ENCODE measurements at regions not wholly inside any gene's neighbourhood (a gene's known extent, or its start where the extent isn't known, plus 50 kb on each side); places are given as distances from the start of the nearest gene placed in this dataset.

DNA sequence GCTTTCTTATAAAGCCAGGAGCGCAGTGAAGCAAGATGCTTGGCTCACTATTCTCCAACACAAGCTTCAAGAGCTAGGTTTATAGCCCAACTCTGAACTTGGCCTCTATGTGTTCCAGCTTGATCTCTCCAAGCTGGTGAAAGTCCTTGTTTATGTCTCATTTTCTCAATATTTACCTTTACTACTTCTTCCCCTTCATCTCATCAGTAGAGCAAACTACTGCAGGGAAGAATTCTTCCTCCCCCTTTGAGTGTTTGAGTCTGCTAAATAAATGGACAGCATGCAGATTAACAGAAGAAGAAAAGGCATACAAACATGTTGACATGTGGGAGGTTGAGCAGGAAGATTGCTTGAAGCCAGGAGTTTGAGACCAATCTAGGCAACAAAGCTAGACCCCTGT lies 460.7 kb downstream of the ZNF608 start (continued):
- TF ChIP-seq, protein P1, sequence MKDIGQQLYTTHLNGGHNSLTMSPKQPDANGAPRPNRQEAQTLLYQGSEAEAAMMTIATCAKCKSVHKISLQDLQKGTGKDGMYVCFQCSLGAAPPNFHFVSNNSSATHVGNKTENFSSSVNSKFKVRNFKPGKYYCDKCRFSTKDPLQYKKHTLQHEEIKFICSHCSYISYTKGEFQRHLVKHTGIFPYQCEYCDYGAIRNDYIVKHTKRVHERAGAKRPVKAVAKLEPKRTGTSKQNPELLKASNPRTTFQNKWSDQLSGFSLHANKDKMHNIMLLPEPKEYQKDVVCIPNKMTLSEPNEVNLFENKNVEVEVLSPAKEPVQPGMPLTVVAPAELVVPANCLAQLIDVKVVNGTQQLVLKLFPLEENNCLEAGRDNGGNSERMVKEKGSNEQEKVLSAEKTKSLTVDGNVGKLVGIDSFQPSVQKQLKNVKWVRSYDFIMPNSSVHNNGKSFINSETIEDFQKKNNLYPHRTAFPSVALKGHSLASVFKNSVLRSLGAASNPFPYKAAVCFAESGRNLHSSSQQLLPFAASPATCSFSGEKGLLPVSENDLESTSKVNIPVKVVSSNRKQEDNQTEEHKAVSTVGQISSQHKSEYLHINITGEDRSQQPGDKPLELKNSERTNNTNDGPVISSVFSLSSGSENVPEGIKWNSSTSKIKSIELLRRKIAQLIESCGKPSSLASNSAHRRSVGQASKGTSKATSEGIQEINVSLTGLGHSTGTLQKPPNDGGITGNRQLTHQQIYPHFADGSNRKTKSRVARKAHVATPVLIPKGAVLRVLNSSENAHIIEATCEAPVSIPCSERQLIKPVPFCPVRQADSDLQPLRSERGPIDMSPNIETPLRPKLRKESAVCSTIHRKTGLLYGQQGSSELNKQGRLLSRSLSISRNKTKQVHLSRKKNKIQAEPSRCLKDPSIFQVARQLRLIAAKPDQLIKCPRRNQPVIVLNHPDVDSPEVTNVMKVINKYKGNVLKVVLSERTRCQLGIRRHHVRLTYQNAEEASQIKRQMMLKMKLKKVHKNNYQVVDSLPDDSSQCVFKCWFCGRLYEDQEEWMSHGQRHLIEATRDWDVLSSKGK (CRISPR knock-in tag; IDR thresholded peaks at IDR 0.05): no peak
- TF ChIP-seq, protein P2, sequence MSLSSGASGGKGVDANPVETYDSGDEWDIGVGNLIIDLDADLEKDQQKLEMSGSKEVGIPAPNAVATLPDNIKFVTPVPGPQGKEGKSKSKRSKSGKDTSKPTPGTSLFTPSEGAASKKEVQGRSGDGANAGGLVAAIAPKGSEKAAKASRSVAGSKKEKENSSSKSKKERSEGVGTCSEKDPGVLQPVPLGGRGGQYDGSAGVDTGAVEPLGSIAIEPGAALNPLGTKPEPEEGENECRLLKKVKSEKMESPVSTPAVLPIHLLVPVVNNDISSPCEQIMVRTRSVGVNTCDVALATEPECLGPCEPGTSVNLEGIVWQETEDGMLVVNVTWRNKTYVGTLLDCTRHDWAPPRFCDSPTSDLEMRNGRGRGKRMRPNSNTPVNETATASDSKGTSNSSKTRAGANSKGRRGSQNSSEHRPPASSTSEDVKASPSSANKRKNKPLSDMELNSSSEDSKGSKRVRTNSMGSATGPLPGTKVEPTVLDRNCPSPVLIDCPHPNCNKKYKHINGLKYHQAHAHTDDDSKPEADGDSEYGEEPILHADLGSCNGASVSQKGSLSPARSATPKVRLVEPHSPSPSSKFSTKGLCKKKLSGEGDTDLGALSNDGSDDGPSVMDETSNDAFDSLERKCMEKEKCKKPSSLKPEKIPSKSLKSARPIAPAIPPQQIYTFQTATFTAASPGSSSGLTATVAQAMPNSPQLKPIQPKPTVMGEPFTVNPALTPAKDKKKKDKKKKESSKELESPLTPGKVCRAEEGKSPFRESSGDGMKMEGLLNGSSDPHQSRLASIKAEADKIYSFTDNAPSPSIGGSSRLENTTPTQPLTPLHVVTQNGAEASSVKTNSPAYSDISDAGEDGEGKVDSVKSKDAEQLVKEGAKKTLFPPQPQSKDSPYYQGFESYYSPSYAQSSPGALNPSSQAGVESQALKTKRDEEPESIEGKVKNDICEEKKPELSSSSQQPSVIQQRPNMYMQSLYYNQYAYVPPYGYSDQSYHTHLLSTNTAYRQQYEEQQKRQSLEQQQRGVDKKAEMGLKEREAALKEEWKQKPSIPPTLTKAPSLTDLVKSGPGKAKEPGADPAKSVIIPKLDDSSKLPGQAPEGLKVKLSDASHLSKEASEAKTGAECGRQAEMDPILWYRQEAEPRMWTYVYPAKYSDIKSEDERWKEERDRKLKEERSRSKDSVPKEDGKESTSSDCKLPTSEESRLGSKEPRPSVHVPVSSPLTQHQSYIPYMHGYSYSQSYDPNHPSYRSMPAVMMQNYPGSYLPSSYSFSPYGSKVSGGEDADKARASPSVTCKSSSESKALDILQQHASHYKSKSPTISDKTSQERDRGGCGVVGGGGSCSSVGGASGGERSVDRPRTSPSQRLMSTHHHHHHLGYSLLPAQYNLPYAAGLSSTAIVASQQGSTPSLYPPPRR (CRISPR knock-in tag; IDR thresholded peaks at IDR 0.05; ENCODE audit: borderline replicate concordance): no peak
- TF ChIP-seq ZNF347 (CRISPR knock-in tag; IDR thresholded peaks at IDR 0.05; ENCODE audit: low read depth) (no peak), XRCC5 (IDR thresholded peaks at IDR 0.05; ENCODE audit: low read depth, low read length) (no peak), HDAC1 (IDR thresholded peaks at IDR 0.05) (no peak), GABPB1 (CRISPR knock-in tag; IDR thresholded peaks at IDR 0.05) (no peak), NR2C2 (CRISPR knock-in tag; IDR thresholded peaks at IDR 0.05) (no peak), NR2C2 (tag; IDR thresholded peaks at IDR 0.05) (no peak), TAF1 (IDR thresholded peaks at IDR 0.05; ENCODE audit: control insufficient read depth, extremely low read depth, insufficient read depth, low read length, severe bottlenecking) (no peak)
- TF ChIP-seq, protein P3, sequence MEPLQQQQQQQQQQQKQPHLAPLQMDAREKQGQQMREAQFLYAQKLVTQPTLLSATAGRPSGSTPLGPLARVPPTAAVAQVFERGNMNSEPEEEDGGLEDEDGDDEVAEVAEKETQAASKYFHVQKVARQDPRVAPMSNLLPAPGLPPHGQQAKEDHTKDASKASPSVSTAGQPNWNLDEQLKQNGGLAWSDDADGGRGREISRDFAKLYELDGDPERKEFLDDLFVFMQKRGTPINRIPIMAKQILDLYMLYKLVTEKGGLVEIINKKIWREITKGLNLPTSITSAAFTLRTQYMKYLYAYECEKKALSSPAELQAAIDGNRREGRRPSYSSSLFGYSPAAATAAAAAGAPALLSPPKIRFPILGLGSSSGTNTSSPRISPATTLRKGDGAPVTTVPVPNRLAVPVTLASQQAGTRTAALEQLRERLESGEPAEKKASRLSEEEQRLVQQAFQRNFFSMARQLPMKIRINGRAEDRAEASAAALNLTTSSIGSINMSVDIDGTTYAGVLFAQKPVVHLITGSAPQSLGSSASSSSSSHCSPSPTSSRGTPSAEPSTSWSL (CRISPR knock-in tag; IDR thresholded peaks at IDR 0.05; ENCODE audit: borderline replicate concordance): no peak
- TF ChIP-seq, protein P4, sequence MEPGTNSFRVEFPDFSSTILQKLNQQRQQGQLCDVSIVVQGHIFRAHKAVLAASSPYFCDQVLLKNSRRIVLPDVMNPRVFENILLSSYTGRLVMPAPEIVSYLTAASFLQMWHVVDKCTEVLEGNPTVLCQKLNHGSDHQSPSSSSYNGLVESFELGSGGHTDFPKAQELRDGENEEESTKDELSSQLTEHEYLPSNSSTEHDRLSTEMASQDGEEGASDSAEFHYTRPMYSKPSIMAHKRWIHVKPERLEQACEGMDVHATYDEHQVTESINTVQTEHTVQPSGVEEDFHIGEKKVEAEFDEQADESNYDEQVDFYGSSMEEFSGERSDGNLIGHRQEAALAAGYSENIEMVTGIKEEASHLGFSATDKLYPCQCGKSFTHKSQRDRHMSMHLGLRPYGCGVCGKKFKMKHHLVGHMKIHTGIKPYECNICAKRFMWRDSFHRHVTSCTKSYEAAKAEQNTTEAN (CRISPR knock-in tag; IDR thresholded peaks at IDR 0.05): no peak

Measured in K562 (cell line).